ENCODE measurements at regions not wholly inside any gene's neighbourhood (a gene's known extent, or its start where the extent isn't known, plus 50 kb on each side); places are given as distances from the start of the nearest gene placed in this dataset.
"Not testable (repeated sequence)": the region's sequence is repeated elsewhere in the genome, so short reads cannot be mapped to it uniquely, and the experiment has no call there.

DNA sequence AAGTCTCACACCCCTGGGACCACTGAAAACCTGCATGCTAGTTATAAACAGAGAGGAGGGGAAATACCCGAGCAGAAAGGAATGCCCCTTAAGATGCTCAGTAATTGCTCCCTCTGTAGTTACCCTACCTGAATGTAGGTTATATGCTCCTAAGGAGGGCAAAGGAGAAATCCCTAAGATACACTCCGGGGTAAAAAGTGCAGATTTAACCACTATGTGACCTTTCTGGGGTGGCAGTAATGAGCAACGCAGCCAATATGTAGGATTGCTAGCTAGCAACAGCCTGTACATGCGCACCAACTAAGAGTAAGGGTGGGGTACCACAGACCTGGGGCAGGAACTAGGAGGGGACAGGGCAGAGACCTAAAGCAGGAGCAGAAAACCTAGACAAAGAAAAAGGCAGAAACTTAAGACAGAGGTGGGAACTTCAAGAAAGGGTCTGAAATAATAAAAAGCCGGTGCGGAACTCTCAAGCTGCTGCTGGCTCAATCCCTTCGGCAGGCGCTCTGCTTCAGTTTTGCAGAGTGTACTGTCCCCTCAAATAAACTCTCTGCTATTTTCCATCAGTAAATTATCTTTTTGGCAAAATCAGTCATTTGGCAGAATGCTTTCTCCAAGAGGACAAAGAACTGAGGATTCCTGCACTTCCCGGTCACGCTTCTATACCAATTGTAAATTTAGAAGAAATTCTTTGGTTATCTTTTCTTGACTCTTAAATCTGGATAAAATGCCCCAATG lies 823.8 kb downstream of the CDH11 start:
- DNase-seq (ENCODE audit: low read depth), result no peak

DNA sequence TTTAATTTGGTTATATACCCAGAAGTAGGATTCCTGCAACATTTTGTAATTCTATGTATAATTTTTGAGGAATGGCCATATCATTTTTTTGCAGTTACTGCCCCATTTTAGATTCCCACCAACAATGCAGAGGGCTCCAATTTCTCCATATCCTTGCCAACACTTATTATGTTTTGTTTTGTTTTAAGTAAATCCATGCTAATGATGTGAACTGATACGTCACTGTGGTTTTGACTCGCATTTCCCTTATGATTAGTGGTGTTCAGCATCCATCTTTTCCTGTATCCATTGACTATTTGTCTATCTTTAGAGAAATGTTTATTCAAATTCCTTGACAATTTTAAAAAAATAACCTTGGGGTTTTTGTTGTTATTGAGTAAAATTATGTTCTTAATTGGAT lies 826.4 kb downstream of the CDH11 start:
- DNase-seq (ENCODE audit: low read depth), result no peak

DNA sequence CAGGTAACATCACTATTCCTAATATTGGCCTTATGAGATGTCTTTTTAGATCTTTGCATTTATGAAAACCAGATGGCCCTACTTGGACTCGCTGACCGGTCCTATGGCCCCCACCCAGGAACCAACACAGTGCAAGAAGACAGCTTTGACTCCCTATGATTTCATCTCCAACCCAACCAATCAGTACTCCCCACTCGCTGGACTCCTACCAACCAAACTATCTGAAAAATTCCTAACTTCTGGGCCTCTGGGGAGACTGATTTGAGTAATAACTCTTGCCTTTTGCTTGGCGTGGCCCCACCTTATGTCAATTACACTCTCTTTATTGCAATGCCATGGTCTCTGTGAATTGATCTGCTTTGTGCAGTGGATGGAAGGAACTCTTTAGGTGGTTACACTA lies 828.9 kb downstream of the CDH11 start:
- DNase-seq (ENCODE audit: low read depth), result no peak

DNA sequence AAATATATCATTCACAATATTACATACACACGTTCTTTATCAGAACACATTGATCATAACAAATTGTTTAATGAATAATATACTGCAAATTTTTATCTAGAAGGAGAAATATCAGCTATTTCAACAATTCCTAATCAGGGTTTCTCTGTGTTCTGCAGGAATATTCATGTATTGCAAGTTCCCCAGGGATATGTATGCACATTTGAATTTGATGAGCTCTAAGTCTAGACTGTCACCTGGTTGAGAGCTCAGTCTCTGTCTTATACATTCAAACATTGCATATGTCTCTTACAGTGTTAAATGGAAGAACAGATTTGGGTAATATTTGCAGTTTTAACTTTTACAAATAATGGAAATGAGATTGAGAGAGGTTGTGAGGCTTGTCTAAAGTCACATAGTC lies 829.7 kb downstream of the CDH11 start:
- no peak for DNase-seq (ENCODE audit: low read depth)

DNA sequence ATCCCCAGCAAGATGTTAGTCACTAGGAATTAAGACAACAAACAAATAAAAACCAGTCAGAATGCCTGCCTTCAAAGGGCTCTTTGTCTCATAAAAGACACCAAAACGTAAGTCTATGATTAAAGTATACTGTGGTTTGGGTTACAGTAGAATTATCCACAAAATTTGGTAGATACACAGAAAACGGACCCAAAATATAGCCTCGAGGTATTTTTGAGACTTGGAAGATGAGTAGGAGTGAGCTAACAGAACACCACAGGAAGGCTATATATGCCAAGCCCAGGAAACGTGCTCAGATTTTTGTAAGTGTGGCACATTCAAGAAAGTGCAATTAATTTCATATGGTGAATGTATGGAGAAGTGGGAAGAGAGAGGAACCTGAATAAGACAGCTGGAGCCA lies 831.4 kb downstream of the CDH11 start:
- DNase-seq (ENCODE audit: low read depth), result no peak

DNA sequence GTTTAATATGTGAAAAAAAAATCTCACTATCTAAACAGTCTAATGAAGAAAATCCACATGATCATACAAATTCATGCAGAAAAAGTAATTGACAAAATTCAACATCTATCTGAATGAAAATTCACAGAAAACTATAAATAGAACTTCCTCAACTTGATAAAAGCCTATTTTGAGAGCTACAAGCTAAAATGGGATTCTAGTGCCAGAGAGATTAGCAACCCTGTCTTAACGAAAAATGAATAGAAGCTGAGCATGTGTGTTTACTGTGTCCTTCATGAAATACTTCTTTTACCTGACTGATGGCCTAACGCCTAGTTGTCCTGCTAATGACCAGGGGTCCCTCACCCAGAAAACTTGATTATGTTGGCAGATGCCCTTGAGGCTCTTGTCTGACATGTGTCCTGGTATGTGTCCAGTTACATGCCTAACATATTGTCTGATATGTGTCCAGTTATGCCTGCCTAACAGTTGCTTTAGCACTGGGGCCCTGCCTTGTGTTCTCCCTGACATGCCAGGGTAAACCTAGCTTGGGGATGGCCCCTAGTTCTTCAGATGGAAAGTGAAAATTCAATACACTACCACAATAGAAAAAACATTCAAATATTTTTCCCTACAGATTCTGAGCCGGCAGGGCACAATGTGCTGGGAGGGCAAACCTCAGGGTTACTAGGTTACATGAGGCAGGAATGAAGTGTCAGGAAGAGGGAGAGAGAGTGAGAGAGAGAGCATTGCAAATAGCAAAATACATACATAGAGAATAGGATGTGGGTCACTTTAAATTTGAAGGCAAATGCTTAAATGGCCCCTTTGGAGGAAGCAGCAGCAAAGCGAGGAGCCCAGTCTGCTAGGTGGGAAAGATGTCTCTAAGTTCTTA lies 834.0 kb downstream of the CDH11 start:
- no peak for DNase-seq (ENCODE audit: low read depth)

DNA sequence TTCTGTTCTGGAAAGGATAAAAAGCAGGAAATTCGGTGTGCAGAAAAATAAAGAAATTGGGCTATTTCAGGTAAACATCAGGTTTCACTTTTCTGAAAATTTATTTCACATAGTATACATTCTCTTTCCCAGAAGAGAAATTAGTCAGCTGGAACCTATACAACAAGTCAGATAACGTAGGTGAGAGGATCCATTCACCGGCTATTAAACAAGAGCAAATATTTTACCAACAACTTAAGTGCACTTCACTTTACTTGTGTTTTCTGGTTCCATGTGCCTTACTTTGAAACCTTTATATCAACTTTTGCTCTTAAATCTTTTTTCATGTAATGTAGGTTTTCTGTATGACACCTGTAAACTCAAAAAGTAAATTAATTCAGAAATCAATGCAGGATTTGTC lies 839.7 kb downstream of the CDH11 start:
- DNase-seq (ENCODE audit: low read depth), result no peak

DNA sequence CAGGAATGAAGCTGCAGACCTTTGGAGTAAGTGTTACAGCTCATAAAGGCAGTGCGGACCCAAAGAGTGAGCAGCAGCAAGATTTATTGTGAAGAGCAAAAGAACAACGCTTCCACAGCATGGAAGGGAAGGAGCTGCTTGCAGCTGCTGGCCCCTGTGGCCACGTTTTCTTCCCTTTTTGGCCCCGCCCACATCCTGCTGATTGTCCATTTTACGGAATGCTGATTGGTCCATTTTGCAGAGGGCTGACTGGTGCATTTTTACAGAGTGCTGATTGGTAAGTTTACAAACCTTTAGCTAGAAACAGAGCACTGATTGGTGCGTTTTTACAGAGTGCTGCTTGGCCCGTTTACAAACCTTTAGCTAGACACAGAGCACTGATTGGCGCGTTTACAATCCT lies 841.5 kb downstream of the CDH11 start:
- DNase-seq (ENCODE audit: low read depth), result no peak

DNA sequence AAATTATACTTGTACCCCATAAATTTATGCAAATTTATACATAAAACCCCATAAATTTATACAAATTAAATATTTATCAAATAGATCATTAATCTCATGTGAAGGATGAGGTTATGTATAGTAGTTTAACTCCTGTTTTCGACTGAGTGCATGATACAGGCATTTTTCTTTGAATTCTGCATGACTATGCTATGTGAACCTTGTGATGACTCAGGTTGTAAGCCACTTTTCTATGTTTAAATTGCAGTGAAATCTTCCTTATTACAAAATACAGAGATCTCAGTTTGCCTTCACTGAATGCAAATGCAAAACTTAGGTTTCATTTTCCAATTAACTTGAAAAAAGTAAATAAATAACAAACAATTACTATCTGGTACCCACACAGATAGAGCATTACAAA lies 843.7 kb downstream of the CDH11 start:
- DNase-seq (ENCODE audit: low read depth), result no peak

DNA sequence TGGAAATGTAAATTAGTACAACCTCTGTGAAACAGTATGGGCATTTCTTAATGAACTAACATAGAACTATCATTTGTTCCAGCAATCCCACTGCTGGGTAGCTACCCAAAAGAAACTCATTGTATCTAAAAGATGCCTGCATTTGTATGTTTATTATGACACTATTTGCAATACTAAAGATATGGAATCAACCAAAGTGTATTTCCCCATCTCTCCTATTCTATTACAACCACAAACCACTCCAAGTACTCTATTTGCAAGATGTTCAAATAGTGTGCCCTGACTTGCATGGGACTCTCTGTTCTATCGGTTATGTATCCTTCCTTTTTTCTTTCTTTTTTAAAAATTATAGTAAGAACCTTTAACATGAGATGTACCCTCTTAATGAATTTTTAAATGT lies 845.2 kb downstream of the CDH11 start:
- no peak for DNase-seq (ENCODE audit: low read depth)

DNA sequence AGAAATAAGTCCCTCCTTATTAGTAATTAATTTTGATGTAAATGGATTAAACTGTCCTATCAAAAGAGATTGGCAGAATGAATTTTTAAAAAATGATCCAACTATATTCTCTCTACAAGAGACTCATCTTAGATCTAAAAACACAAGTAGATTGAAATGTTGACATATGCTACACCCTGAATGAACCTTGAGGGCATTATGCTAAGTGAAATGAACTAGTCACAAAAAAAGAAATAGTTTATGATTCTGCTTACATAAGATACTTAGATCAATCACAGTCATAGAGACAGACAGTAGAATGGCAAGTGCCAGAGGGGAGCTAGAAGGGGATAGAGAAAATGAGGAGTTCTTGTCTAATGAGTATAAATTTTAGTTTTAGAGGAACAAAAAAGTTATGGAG lies 849.8 kb downstream of the CDH11 start:
- no peak for DNase-seq (ENCODE audit: low read depth)

DNA sequence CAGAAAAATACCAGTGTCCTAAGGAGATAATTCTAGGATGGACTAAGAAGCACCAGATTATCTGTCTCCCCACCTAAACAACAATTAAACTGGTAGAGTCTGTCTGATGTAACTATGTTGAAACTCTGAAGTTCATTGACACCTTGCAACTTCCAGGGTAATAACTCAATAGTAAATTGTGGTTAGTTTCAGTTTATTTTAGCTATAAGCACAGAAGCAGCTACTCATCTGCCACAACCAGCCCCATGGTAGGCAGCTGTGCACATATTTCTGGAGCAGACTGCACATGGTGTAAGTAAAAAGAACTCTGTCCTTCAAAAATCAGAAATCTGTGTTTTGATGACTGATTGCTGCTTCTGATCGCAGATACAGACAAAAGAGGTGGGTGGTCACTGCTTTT lies 852.1 kb downstream of the CDH11 start:
- no peak for DNase-seq (ENCODE audit: low read depth)

DNA sequence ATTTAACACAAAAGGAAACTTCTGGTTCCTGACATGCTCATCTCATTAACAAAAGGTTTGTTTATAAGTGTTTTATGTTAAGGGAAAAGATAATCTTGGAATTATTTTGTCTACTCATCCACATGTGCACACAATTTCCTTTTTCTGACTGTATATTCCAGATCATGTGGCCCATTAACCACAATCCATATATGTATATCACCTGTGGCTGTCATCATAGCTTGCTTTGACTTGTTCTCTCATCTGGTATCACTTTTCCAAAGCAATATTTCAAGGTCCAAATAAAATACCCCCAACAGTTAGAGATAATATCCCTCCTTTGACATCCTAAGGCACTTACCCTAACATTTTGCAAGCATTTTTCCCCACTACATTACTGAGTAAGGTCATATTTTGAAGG lies 856.1 kb downstream of the CDH11 start:
- DNase-seq (ENCODE audit: low read depth), result no peak

DNA sequence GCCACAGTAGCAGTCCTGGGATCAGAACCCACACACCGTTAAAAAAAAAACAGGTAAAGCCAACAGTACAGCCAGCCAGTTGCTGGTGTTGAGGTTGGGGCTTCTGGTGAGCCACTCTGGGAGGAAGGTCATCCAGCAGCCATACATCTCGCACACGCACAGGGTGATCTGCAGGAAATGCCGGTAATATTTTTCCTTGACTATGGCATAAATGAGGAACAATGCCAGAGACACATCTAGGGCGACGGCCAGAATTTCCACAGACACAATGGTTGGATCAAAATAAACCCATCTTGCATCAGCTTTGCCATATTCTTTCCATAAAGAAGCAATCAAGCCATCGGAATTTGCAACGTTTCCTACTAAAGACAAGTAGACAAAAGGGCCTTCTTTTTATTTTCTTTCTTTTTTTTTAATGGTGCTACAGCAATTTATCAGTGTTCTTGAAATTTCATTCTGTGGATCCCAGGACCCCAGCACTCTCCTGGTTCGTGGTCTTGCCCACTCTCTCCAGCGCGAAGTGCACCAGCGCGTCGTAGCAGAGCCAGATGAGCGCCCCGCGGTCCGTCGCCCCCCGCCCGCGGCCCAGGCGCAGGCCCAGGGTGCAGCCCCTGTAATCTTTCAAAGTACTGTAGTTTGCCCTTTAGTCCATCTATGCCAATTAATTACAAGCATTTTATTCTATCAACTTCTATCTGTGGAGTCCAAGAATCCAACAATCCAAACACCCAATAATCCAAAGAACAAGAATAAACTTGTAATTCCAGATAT lies 861.0 kb downstream of the CDH11 start:
- not testable (repeated sequence) for DNase-seq (ENCODE audit: low read depth)

DNA sequence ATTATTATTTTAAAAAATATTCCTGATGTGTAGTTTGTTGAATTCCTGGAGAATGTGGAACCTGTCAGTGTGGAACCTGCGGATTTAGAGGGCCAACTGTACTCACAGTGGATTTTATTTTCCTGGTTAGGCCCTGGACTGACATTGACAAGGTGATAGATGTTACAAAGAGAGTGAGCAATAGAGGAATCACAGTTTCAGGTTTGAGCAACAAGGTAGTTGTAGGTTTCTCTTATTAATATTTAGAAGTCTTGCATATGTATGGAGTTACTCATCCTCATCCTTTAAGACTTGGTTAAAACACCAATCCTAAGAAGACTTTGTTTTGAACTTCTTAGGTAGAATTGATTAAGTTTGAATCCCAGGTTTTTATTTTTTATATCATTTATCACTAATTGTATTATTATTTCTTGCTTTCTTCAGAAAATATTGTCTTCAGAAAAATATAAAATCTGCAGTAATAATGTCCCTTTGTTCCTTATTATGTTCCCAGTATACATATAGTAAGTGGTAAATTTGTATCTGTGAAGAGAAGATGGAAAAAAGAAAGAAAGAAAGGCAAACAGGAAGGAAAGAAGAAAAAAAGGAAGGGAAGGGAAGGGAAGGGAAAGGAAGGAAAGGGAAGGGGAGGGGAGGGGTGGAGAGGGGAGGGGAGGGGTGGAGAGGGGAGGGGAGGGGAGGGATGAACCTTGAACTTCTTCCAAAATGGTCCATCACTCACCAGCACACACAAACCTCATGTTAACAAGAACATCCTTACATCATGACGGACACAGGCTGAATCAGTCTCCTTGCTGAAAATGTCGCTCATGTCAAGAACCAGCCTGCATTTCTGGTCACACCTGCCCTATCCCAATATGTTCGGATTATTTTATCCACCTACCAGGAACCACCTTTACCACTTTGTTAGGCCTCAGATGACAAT lies 867.2 kb downstream of the CDH11 start:
- DNase-seq (ENCODE audit: low read depth), result no peak

DNA sequence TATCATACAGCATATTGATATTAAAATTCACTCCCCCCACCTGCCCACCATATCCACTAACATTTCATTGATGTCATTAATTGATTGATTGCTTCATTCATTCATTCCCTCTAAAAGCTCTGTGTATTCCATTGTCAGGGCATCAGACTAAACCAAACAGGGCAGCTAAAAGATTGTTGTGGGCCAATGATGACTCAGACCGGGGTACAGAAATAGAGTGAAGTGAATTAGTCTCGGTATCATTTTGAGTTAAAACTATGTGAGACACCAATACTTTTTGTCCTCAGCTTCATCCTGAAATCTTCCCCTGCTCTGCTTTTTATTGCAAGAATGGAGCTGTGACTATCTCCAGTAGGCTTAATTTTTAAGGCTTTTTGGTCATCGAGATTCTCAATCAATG lies 868.3 kb downstream of the CDH11 start:
- no peak for DNase-seq (ENCODE audit: low read depth)

DNA sequence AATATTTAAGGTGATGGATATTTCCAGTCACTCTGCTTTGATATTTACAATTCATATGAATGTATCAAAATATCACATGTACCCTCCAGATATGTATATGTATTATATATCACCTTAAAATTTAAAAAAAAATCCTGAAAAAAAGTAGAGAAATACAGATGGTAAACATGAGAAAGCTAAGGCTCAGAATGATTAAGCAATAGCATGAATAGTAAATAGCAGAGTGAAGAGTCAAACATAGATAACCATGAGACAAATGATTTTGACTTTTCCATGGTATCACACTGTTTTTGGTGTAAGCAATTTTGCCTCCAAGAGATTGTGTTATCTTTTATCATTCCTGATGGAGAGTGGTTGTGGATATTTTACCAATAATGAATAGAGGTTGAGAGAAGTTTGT lies 868.8 kb downstream of the CDH11 start:
- no peak for DNase-seq (ENCODE audit: low read depth)

DNA sequence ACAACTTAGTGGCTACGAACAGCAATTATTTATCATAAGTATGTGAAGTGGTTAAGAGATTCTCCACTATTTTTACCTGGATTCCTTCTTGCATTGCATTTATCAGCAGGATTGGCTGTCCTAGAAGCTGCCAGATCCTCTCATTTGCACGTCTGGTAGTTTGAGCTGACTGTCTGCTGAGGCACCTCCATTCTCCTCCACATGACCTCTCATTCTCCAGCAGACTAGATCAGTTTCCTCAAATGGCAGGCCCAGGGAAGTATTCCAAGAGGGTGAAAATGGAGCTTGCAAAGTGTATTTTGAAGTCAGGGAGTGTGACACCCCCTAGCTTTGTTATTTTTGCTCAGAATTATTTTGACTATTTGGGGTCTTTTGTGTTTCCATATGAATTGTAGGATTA lies 870.1 kb downstream of the CDH11 start:
- no peak for DNase-seq (ENCODE audit: low read depth)

DNA sequence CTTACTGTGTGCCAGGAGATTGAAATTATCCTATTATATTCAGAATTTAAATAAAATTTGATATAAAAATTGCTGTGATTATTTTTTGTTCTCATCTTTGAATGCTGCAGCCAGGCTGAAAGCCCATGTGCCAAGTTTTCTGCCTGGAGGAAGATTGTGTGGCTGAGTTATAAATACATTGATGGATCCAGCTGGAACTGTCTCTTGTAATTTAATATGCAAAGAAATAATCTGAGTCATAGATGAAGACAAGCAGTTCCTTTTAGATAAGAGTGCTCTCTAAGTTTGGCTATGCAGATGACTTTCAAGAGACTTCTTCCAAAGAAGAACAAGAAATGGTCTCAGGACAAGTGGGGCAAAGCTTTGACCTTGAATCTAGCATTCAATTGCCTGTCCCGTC lies 871.0 kb downstream of the CDH11 start:
- DNase-seq (ENCODE audit: low read depth), result no peak

DNA sequence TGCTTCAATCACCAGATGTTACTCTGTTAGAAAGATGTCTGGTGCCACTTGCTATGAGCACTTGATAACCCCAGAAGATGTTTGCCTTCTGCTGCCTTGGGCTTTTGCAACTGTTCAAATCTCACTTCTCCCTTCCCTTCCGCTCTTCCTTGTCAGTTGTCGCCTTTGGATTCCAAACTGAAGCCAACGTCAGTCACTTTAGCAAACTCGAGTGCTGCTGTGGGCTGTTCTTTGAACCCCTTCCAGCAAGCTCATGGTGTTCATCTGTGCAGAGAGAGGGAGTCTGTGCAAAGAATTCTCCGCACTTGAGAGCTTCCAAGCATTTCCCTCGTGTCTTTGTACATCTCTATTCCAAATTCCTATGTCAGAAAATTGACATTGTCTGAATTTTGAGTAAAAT lies 879.4 kb downstream of the CDH11 start:
- no peak for DNase-seq (ENCODE audit: low read depth)

DNA sequence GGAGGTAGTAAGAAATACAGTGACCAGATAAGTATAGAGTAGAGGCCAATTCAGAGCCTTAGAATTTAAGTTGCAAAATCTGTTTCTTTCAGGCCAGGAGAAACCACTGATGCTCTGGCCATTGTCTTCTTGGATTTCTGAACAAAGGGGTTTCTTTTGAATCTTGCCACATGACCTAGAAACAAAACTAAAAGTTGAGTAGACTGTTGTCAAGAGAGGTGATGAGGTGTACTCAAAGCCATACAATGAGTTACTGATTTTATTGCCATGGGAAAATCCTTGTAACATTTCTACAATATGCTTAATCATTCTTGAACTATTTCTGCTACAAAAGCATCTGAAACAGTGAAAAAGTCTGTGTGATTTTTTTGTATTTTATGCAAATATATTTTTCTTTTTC lies 881.3 kb downstream of the CDH11 start:
- peak; percentile 57 for DNase-seq (ENCODE audit: low read depth)

DNA sequence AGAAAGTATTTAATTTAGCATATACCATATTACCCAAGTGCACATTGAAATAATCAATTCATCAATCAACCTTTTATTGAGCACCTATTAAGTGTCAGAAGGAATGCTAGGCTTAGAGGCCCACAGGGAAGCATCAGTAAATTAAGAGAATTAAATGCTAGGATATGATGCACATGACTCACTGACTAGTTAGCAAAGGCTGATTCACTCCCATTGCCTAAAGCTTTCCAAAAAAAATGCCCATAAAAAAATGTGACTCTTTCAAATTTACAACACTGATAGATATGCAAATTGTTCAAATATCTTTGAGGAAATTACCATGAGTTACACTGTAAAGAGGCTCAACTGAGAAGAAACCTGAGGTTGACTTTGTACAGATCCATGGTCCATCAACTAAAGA lies 883.3 kb downstream of the CDH11 start:
- peak; percentile 69 for DNase-seq (ENCODE audit: low read depth)

Data from GM04503 (cell line).